Lower leg skin (tissue), 3 donors: ENCODE measurements at regions not wholly inside any gene's neighbourhood (a gene's known extent, or its start where the extent isn't known, plus 50 kb on each side); places are given as distances from the start of the nearest gene placed in this dataset.

Experiments used
- POLR2A ChIP-seq, 2 donors: fragments of 450-650 bp; IDR thresholded peaks; one replicate each; pipeline ENCODE4 v1.6.1; 2016 to 2017; ENCODE audit warnings: antibody characterized with exemption in 2 of 2, mild to moderate bottlenecking in 1 of 2, moderate library complexity in 1 of 2
- TF ChIP-seq, protein P1 (sequence below), 3 donors: fragments of 450-650 bp; IDR thresholded peaks; one replicate each; pipeline ENCODE4 v1.5.1; 2016; ENCODE audit warnings: antibody characterized with exemption in 3 of 3, mild to moderate bottlenecking in 3 of 3, moderate library complexity in 2 of 3

DNA sequence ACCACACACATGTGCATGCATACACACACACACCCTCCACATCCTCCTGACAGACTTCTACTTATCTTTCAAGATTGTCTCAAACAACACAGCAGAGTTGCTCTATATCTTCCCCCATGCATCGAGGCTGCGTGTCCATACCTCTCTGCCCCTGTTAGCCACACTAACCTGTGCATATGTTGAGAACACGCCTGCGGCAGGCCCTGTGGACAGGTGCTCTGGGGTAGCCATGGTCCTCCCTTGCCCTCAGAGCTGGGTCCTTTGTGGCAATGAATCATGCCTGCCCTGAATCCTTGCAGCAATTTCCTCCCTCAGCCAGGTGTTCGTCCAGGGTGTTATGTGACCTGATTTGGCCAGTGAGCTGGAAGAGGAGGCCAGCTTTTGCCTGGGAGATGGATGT, 213.3 kb downstream of the KATNAL1 start:
- TF ChIP-seq, protein P1, sequence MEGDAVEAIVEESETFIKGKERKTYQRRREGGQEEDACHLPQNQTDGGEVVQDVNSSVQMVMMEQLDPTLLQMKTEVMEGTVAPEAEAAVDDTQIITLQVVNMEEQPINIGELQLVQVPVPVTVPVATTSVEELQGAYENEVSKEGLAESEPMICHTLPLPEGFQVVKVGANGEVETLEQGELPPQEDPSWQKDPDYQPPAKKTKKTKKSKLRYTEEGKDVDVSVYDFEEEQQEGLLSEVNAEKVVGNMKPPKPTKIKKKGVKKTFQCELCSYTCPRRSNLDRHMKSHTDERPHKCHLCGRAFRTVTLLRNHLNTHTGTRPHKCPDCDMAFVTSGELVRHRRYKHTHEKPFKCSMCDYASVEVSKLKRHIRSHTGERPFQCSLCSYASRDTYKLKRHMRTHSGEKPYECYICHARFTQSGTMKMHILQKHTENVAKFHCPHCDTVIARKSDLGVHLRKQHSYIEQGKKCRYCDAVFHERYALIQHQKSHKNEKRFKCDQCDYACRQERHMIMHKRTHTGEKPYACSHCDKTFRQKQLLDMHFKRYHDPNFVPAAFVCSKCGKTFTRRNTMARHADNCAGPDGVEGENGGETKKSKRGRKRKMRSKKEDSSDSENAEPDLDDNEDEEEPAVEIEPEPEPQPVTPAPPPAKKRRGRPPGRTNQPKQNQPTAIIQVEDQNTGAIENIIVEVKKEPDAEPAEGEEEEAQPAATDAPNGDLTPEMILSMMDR (IDR thresholded peaks at IDR 0.05) = no peak
- no peak for TF ChIP-seq POLR2A (IDR thresholded peaks at IDR 0.05)
